Sigmoid colon (tissue), 6 donors: ENCODE measurements at regions not wholly inside any gene's neighbourhood (a gene's known extent, or its start where the extent isn't known, plus 50 kb on each side); places are given as distances from the start of the nearest gene placed in this dataset.

Experiments
- DNase-seq: peaks from one replicate; pipeline ENCODE4 v3.0.0-alpha.2; 2019
- H3K27ac ChIP-seq, 4 donors: fragments of 200-600 bp; sonication (generic); one replicate each; pipeline ENCODE4 v1.5.1; 2016 to 2019; ENCODE audit warnings: mild to moderate bottlenecking in 1 of 4
- H3K27me3 ChIP-seq, 3 donors: fragments of 200-600 bp; sonication (generic); one replicate each; pipeline ENCODE4 v1.5.1; 2019; ENCODE audit warnings: mild to moderate bottlenecking in 1 of 3
- H3K36me3 ChIP-seq, 4 donors: fragments of 200-600 bp; sonication (generic); one replicate each; pipeline ENCODE4 v1.5.1; 2016 to 2019
- H3K4me1 ChIP-seq, 4 donors: fragments of 200-600 bp; sonication (generic); one replicate each; pipeline ENCODE4 v1.5.1; 2017 to 2019
- H3K4me3 ChIP-seq, 4 donors: fragments of 200-600 bp; sonication (generic); one replicate each; pipeline ENCODE4 v1.5.1; 2017 to 2019; ENCODE audit warnings: mild to moderate bottlenecking in 2 of 4, moderate library complexity in 1 of 4
- H3K9me3 ChIP-seq, 4 donors: fragments of 200-600 bp in 3 of 4; sonication (generic) in 3 of 4; one replicate each; pipeline versions ENCODE4 v1.5.1 to v1.6.1; 2013 to 2019
- CTCF ChIP-seq, 4 experiments: fragments of 450-650 bp in 3 of 4; fragments of 200-600 bp in 1 of 4; IDR thresholded peaks; one replicate each; pipeline ENCODE4 v1.5.1; 2016 to 2019; ENCODE audit warnings: antibody characterized with exemption in 4 of 4, mild to moderate bottlenecking in 3 of 4, moderate library complexity in 2 of 4
- EP300 ChIP-seq, 4 donors: sonication (generic); formaldehyde crosslinking; IDR thresholded peaks; one replicate each; pipeline ENCODE4 v1.6.1; 2017; ENCODE audit warnings: antibody characterized with exemption in 4 of 4
- POLR2A ChIP-seq, 2 donors: fragments of 450-650 bp; IDR thresholded peaks; one replicate each; pipeline ENCODE4 v1.6.1; 2016; ENCODE audit warnings: antibody characterized with exemption in 2 of 2, mild to moderate bottlenecking in 2 of 2, moderate library complexity in 2 of 2
- POLR2AphosphoS5 ChIP-seq, 4 donors: sonication (generic); formaldehyde crosslinking; IDR thresholded peaks; one replicate each; pipeline ENCODE4 v1.6.1; 2017; ENCODE audit warnings: antibody characterized with exemption in 4 of 4
- WGBS, 2 donors: extraction: QIAGEN DNeasy Blood & Tissue Kit; methylation state at CpG; one replicate each; pipeline ENCODE4 v1.1.7; 2013; 5-methylcytosine and 5-hydroxymethylcytosine counted together
- intact Hi-C: fragments of 100-400 bp; cut with DNase I; formaldehyde crosslinking; loops from one replicate; pipeline ENCODE4 v1.15.1; 2023
- donor health status: healthy with polysubstance abuse.
- donor health status: healthy.

- no peak overlapping the region for H3K27ac ChIP-seq
- H3K4me1 ChIP-seq = no peaks in the 10 kb centered on the region
- no peak for DNase-seq
- intact Hi-C loops = no loop called here
- TF ChIP-seq POLR2A (IDR thresholded peaks at IDR 0.05) (no peak), EP300 (IDR thresholded peaks at IDR 0.05) (no peak), CTCF (IDR thresholded peaks at IDR 0.05) (no peak), POLR2AphosphoS5 (IDR thresholded peaks at IDR 0.05) (no peak)
- no peaks in the 10 kb centered on the region for H3K9me3 ChIP-seq
- no peaks in the 10 kb centered on the region for H3K27me3 ChIP-seq
- H3K4me3 ChIP-seq = no peak overlapping the region
- H3K36me3 ChIP-seq = no peaks in the 10 kb centered on the region
- 83 to 84% methylated on average over 9 of the region's 9 CpGs for WGBS, 2 donors
Observed at GRCh38 chr7:31171216-31171785, 119.2 kb downstream of the ADCYAP1R1 start.
